ENCODE measurements at regions not wholly inside any gene's neighbourhood (a gene's known extent, or its start where the extent isn't known, plus 50 kb on each side); places are given as distances from the start of the nearest gene placed in this dataset.
"Not testable (repeated sequence)": the region's sequence is repeated elsewhere in the genome, so short reads cannot be mapped to it uniquely, and the experiment has no call there.

DNA sequence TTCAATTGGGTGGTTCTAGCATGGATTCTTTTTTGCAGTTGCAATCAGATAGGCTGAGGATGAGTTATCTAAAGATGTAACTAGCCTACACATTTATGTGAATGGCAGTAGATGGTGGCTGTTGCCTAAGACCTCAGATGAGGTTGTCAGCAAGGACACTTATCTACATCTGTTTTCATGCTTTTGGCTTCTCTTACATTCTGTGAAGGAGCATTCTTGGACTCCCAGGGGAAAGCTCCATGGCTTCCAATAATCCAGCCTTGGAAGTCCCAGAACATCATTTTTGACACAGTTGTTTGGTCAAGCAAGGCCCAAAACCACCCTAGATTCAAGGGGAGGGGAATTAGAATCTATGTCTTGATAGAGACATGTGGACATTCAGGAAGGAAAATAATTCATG, 332.2 kb upstream of the RBMS3 start:
- DNase-seq (ENCODE audit: low read depth), result no peak

DNA sequence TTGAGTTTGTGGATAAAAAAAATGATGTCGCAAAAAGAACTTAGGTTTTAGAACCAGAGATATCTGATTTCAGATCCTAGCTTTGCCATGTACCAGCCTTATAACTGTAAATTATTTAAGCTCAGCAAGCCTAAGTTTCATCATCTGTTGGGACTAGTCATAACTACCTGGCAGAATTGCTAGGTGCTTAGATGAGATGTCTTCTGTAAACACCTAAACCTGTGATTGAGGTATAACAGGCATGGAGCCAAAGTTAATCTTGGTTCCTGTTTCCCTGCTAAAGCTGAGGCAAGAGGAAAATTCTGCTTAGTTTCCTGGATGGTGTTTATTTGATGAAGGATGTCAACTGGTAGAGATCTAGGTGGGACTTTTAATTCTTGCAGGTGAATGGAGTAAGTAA, 331.3 kb upstream of the RBMS3 start:
- DNase-seq (ENCODE audit: low read depth), result no peak

- no peak for DNase-seq (ENCODE audit: low read depth)
Measured at GRCh38 chr3:28950614-28951013, 330.3 kb upstream of the RBMS3 start.

DNA sequence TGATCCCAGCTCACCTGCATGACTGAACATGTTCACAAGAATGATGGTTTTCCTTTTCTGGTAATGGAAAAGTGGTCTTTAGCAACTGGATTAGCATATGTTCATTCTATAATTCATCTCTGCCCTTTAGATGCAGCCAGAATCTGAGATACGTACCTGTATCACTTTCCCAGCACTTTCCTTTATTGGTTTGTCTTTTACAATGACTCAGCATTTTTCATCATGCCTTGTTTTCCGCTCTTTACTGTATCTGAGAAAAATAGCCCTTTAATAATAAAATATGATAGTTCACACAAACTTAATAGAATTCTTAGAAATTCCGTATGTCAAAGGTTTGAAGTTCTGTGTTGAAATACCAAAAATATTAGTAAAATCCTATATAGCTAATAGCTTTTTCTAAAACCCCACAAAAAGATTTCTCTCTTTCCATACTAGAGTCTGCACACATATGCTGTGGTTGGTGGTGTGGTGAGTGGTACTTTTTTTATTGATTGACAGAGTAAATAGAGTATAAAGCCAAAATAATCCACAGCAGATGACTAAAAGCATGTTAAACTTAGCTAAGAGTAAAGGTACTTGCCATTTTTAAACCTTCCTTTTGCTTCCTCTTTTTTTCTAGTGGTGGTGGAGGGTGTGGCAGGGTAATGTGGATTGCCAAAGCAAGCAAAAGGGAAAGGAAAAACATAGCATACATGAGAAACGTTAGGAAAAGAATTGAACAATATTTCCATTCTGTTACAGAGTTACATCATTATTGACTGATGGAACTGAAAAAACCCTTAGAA, 328.9 kb upstream of the RBMS3 start:
- DNase-seq (ENCODE audit: low read depth), result no peak

DNA sequence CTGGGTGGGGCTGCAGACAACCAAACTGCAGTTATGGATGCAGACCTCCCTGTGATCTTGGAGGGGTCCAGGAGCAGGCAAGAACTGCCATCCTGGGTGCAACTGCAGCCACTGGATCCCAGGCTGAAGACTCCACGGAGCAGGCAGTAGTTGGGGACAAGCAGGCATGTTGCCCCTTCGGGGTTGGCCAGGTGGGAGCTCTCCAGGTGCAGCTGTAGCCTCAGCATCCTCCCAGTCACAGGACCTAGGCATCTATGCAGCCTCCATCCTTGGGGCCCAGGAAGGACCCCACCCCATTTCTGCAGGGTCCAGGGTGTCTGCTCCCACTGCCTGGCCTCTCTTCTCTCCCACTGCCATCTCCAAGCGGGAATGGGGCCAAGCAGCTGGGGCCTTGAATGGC, 322.2 kb upstream of the RBMS3 start:
- DNase-seq (ENCODE audit: low read depth), result no peak

DNA sequence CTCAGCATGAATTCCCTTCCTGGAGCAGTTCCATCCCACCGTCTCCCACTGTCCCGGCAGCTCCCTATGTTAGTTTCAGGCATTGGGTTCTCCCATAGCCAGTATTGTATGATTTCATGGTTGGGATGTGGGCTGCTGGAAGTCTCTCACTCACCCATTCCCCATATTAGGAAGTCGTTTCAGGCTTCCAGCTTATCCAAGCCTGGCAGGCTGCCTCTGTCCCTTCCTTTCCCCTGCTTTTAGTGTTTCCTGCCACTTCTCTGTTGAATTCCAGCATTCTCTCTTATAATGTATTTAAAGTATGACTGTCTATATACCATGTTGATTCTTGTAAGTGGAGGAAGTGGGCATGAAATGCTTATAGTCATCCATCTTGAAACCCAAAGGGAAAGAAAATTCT, 309.7 kb upstream of the RBMS3 start:
- DNase-seq (ENCODE audit: low read depth), result no peak

DNA sequence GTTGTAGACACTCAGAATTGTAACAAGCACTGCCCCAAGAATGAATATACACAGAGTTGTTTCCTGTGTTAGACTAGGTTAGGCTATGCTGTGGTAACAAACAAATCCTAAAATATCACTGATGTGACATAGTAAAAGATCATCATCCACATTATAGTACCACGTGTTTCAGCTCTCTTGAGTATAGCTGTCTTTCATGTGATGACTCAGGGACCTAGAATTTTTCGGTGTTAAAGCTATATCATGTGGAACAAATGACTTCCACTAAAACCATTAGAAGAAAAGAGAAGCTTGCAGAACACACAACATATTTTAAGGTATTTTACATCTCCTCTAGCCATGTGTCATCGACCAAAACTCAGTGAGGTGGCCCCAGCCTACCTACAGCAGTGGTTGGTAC, 307.9 kb upstream of the RBMS3 start:
- peak; percentile 54 for DNase-seq (ENCODE audit: low read depth)

- peak; percentile 40 for DNase-seq (ENCODE audit: low read depth)
Measured at GRCh38 chr3:28973609-28974008, 307.3 kb upstream of the RBMS3 start.

GRCh38 chr3:28978092-28978491, 302.8 kb upstream of the RBMS3 start:
- no peak for DNase-seq (ENCODE audit: low read depth)

DNA sequence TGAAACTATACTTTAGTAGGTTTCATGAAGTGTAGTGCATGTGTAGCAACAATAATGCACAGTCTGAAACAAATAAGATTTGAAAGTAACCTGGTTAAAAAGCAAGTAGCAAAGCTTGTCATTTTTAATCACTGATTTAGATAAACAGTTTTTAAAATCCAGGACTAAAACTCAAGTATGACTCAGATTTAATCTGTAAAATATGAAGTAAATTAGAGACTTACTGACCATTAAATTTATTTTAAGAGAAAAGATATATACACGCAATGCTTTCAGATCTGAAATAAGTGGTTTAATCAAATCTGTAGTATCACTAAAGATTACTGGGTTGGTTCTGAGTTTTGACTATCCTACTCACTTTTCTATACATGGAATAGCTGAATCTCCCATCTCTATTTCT, 300.7 kb upstream of the RBMS3 start:
- DNase-seq (ENCODE audit: low read depth), result no peak

DNA sequence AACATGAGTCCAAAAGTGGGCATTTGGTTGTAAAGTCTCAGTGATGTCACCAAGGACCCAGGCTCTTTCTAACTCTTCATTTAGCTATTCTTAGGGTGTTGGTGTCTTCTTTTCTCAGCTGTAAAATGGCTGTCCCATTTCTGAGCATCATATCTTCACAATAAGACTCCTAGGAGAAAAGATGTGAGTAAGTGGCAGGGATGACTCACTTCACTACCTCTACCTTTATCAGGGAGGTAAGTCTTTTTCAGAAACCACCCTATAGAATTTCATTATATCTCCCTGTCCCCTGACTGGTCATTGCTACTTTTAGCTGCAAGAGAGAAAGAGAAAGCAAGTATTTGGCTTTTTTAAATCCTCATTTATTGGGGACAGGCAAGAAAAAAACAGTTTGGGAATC, 300.2 kb upstream of the RBMS3 start:
- no peak for DNase-seq (ENCODE audit: low read depth)

- DNase-seq (ENCODE audit: low read depth), result no peak
Measured at GRCh38 chr3:28982906-28983305, 298.0 kb upstream of the RBMS3 start.

DNA sequence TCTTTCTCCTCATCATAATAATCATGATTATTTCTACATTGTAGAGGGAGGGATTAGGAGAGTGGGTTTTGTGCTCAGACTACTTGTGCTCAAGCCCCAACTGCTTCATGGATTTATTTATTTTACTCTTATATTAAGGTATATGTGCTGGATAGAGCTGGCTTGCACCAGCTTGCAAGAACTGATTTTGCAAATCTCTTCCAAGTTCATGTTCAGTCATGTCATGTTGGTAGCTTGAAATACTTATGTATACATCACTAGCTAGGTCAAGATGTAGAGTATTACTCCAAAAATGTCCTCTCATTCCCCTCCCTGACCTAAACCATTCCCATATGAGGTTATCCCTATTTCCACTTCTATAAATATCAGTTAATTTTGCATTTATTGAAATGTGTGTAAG, 293.9 kb upstream of the RBMS3 start:
- no peak for DNase-seq (ENCODE audit: low read depth)

- DNase-seq (ENCODE audit: low read depth), result no peak
Measured at GRCh38 chr3:28989646-28990089, 291.2 kb upstream of the RBMS3 start.

DNA sequence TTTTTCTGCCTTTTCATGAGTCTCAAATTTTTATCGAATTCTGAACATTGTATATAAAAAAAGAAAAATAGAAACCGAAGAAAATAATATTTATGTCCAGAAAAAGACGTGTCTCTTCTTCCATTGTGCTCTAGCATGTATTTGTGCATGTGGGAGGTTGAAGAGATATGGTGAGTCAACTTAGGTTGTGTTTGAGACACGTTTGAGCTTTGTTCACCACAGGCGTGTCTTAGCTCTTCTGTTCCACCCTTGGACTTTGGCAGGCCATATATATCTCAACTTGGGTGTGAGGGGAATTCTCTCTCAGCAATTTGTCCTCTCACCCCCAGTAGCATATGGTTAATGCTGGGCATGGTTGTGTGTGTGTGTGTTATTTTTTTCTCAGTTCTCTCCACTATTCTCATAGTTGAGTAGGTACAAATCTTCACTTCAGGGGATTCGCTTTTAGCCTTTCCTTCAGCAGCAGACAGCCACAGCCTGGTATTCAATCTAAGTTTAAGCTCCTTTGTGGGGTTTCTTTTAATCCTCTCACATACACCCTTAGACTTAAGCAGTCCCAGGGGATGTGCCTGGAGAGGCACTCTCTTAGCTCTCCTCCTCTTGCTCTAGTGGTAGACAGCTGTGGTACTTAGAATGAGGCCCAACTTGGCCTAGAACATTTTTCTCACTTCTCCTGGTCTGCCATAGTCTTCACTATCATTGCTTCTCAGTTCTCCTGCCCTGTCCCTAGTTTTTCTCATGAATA, 286.5 kb upstream of the RBMS3 start:
- no peak for DNase-seq (ENCODE audit: low read depth)

DNA sequence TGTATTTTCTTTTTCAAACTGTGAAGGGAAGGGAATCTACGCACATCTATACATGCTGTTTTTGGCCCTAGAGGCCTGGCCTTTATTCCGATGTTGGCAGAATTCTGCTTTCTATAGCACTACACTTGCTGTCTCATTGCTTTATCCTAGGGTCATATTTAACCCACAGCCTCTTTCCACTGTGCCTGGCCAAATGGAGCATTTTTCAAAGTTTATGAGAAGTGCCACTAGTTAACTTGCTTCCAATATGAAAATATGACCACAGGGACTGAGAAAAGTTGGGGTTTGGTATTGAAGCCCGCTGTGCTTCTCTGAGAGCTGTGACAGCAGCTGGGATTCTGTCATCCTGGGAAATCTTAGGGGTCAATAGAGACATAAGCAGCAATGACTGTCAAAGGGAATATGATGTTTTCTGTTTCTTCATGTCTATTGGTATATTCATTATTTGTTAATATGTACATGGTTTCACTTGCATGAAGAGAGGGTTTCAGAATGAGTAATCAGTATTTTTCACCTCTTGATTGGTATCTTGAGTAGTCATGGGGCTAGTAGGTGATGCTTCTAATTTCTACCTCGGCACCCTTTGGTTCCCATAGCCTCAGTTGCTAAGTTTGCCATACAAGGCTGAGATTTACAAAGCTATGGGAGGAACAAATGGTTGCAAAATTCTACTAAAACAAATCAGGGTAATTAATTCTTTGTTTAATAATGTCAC, 275.8 kb upstream of the RBMS3 start:
- DNase-seq (ENCODE audit: low read depth), result no peak

GRCh38 chr3:29005862-29006261, 275.0 kb upstream of the RBMS3 start:
- no peak for DNase-seq (ENCODE audit: low read depth)

DNA sequence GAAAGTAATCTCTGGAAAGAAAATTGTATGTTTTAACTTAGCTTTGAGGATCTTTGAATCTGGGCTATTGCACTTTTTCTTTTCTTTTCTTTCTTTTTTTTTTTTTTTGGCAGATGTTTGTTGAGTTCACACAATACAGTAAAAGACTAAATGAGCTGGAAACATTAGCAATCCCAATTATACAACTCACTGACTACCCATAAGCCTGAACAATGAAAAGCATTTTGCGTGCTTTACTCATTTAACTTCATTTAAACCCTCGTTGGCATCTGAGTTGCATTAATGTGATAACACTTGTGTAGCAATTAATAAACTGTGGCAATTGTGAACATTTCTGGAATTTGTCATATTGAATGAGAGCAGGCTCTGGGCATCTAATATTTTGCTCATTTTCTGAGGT, 269.4 kb upstream of the RBMS3 start:
- no peak for DNase-seq (ENCODE audit: low read depth)

- no peak for DNase-seq (ENCODE audit: low read depth)
Measured at GRCh38 chr3:29011966-29012365, 268.9 kb upstream of the RBMS3 start.

DNA sequence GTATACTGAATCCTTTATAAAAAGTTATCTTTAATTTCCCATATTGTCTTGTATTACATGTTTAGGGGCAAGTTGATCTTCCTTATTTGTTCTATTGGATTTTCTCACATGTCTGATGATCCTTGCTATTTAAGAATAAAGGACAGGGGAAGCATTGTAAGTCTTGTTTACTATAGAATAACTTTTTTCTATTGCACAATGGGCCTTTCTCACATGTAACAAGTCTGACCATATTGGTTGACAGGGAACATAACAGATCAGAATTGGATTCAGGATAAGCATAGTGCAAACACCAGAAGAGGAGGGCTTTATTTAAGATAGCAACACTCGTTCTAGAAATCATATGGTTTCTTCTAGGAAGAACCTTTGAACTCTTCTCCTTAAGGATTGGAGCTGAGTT, 257.9 kb upstream of the RBMS3 start:
- DNase-seq (ENCODE audit: low read depth), result no peak

DNA sequence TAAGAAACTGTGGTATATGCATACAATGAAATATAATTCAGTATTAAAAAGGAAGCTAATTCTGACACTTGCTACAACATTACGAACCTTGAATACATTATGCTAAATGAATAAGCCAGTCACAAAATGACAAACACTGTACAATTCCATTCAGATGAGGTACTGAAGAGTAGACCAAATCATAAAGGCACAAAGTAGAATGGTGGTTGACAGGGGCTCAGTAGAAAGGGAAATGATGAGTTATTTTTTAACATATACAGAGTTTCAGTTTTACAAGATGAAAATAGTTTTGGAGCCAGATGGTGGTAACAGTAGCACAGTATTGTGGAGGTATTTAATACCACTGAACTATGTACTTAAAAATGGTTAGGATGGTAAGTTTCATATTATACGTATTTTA, 254.6 kb upstream of the RBMS3 start:
- no peak for DNase-seq (ENCODE audit: low read depth)

- peak; percentile 2 for DNase-seq (ENCODE audit: low read depth)
Measured at GRCh38 chr3:29026959-29027358, 253.9 kb upstream of the RBMS3 start.

DNA sequence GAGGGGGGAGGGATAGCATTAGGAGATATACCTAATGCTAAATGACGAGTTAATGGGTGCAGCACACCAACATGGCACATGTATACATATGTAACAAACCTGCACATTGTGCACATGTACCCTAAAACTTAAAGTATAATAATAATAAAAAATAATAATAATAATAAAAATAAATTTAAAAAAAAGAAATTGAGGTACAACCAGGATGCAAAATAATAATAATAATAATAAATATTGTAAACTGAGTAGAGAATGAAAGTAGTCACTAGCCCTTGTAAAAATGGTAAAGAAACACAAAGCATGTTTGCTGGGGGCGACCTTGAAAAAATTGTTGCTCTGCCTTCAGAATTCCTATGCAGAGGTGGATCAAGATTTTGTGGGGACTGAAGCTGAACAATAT, 249.7 kb upstream of the RBMS3 start:
- DNase-seq (ENCODE audit: low read depth), result not testable (repeated sequence)
